ENCODE measurements at regions not wholly inside any gene's neighbourhood (a gene's known extent, or its start where the extent isn't known, plus 50 kb on each side); places are given as distances from the start of the nearest gene placed in this dataset.

DNA sequence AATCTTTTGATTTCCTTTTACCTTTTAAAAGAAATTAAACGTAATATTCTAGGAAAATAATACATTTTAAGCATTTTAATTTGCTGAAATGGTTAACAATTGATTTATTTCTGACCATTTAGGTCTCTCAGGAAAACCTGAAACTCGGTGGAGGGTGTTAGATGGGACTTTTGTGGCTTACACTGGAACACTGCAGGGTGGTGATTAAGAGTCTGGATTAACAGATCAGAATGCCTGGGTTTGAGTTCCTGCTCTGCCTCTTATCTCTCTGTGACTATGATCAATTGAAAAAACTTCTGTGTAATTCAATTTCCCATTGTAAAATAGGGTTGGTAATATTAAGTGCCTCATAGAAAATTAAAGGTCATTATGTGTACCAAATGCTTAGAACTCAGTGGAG lies 168.7 kb downstream of the UBE2E3 start:
- peaks cover 7% of the 10 kb centered on the region for H3K4me1 ChIP-seq (ENCODE audit: control insufficient read depth, insufficient read depth, low read length)
- H3K4me3 ChIP-seq (ENCODE audit: low read length): no peak overlapping the region
- no peaks in the 10 kb centered on the region for H3K36me3 ChIP-seq (ENCODE audit: control insufficient read depth, insufficient read depth, low read length, severe bottlenecking)
- no peak overlapping the region for H3K9ac ChIP-seq (ENCODE audit: low read length)
- H3K9me3 ChIP-seq (ENCODE audit: control insufficient read depth, low read length): no peaks in the 10 kb centered on the region
- DNase-seq (ENCODE audit: low read depth): no peak
- no peaks in the 10 kb centered on the region for H3K27me3 ChIP-seq (replicated peaks; ENCODE audit: control insufficient read depth, insufficient read depth, low read length)

DNA sequence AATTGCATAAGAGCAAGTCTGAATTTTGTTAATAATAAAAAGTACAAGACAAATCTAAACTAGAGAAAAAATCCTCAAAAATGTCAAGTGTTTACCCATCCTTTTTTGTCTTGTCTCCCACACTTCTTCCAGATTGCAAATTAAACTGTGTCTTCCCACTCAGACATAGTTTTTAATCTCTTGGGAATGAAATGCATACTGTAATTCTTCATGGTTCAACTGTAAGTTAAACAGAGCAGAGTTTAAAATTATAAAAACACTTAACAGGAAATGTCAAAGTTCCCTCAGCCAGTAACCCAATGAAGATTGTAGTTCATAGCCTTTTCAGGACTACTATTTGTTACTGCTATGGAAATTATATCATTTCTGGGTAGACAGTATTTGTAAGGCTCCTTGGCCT lies 171.8 kb downstream of the UBE2E3 start:
- peak; percentile 39 for DNase-seq (ENCODE audit: low read depth)
- no peak overlapping the region for H3K9ac ChIP-seq (ENCODE audit: low read length)
- H3K4me1 ChIP-seq (ENCODE audit: control insufficient read depth, insufficient read depth, low read length): peaks cover 7% of the 10 kb centered on the region
- H3K36me3 ChIP-seq (ENCODE audit: control insufficient read depth, insufficient read depth, low read length, severe bottlenecking): no peaks in the 10 kb centered on the region
- no peaks in the 10 kb centered on the region for H3K27me3 ChIP-seq (replicated peaks; ENCODE audit: control insufficient read depth, insufficient read depth, low read length)
- no peak overlapping the region for H3K4me3 ChIP-seq (ENCODE audit: low read length)
- H3K9me3 ChIP-seq (ENCODE audit: control insufficient read depth, low read length): no peaks in the 10 kb centered on the region

DNA sequence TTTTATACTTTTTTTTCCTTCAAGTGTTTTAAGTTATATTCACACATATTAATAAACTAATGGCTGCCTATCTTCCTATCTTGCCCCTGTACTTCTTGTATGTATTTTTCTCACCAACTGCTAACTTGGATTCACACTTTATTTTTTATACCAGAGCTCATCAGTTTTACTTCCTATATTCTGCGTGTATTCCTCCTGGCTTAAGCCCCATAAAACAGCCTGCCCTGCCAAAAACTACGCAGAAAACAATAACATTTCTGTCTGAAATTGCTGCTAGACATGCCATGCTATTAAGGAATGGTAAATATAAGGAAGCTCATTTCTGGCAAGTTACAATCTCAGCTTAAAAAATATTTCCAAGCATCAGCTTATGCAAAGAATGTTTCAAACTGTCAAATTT lies 172.3 kb downstream of the UBE2E3 start:
- no peaks in the 10 kb centered on the region for H3K27me3 ChIP-seq (replicated peaks; ENCODE audit: control insufficient read depth, insufficient read depth, low read length)
- no peak overlapping the region for H3K4me3 ChIP-seq (ENCODE audit: low read length)
- peak; percentile 51 for DNase-seq (ENCODE audit: low read depth)

DNA sequence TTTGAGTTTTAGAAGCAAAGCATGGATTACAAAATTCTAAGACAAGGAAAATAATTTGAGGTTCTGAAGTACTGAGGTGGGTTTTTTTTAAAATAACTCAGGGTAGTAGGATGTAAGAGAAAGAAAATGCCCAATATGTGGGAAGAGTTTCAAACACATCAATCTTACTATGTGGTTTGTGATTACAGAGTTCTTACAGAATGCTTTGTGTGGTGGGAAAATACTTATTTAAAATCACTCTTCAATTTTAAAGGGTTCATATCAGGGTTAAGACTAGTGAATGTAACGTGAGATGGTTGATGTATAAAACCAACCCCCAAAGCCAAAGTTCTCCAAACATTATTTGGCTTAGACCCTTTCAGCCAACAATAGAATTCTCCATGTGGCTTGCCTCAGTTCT lies 173.5 kb downstream of the UBE2E3 start:
- Histone ChIP-seq H3K9me3 (ENCODE audit: control insufficient read depth, low read length) (no peaks in the 10 kb centered on the region), H3K4me1 (ENCODE audit: control insufficient read depth, insufficient read depth, low read length) (peaks cover 7% of the 10 kb centered on the region), H3K4me3 (ENCODE audit: low read length) (no peak overlapping the region), H3K27me3 (replicated peaks; ENCODE audit: control insufficient read depth, insufficient read depth, low read length) (no peaks in the 10 kb centered on the region), H3K9ac (ENCODE audit: low read length) (no peak overlapping the region), H3K36me3 (ENCODE audit: control insufficient read depth, insufficient read depth, low read length, severe bottlenecking) (no peaks in the 10 kb centered on the region)
- DNase-seq (ENCODE audit: low read depth): no peak

More for the DNA sequence above, 172.3 kb downstream of the UBE2E3 start:
- H3K9me3 ChIP-seq (ENCODE audit: control insufficient read depth, low read length): no peaks in the 10 kb centered on the region
- H3K36me3 ChIP-seq (ENCODE audit: control insufficient read depth, insufficient read depth, low read length, severe bottlenecking): no peaks in the 10 kb centered on the region
- peaks cover 7% of the 10 kb centered on the region for H3K4me1 ChIP-seq (ENCODE audit: control insufficient read depth, insufficient read depth, low read length)
- no peak overlapping the region for H3K9ac ChIP-seq (ENCODE audit: low read length)

DNA sequence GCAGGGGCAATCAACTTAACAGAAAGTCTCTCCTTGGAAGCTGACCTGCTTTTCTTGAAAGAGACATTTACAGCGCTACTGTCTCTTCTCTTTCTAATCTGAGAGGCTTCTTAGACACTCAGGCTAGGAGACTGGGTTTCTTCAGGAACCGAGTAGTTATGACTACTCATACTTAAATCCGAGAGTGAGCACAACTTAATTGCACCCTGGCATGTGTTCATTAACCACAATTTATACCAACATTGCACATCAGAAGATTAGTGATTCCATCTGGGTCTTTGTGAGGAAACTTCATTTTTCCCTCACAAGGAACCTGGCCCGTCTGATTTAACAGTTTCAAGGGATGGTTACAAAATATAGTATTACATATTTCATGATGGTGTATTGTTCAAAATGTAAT lies 176.9 kb downstream of the UBE2E3 start:
- no peaks in the 10 kb centered on the region for H3K9me3 ChIP-seq (ENCODE audit: control insufficient read depth, low read length)
- H3K36me3 ChIP-seq (ENCODE audit: control insufficient read depth, insufficient read depth, low read length, severe bottlenecking): no peaks in the 10 kb centered on the region
- no peaks in the 10 kb centered on the region for H3K27me3 ChIP-seq (replicated peaks; ENCODE audit: control insufficient read depth, insufficient read depth, low read length)
- peaks cover 4% of the 10 kb centered on the region for H3K4me1 ChIP-seq (ENCODE audit: control insufficient read depth, insufficient read depth, low read length)
- H3K9ac ChIP-seq (ENCODE audit: low read length): no peak overlapping the region
- H3K4me3 ChIP-seq (ENCODE audit: low read length): no peak overlapping the region
- no peak for DNase-seq (ENCODE audit: low read depth)

DNA sequence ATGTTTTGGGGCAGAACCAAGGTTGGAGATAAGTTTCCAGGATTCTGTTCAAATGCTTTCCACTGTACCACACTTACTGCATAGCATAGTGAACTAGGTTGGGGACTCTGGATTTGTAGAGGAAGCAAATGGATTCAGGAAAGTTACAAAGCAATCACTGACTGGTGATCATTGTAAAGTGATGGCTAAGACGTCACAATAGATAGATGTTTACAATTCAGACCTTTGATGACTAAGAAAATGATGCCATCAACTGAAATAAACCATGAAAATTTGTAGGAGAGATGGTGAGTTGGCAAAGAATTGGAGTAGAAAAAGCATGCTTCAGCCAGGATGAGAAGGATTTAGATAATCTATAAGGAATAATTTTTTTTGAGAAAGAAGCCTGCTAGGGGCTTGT lies 178.0 kb downstream of the UBE2E3 start:
- no peaks in the 10 kb centered on the region for H3K9me3 ChIP-seq (ENCODE audit: control insufficient read depth, low read length)
- H3K36me3 ChIP-seq (ENCODE audit: control insufficient read depth, insufficient read depth, low read length, severe bottlenecking): no peaks in the 10 kb centered on the region
- no peak overlapping the region for H3K9ac ChIP-seq (ENCODE audit: low read length)
- no peaks in the 10 kb centered on the region for H3K27me3 ChIP-seq (replicated peaks; ENCODE audit: control insufficient read depth, insufficient read depth, low read length)
- no peak for DNase-seq (ENCODE audit: low read depth)
- H3K4me3 ChIP-seq (ENCODE audit: low read length): no peak overlapping the region
- H3K4me1 ChIP-seq (ENCODE audit: control insufficient read depth, insufficient read depth, low read length): no peaks in the 10 kb centered on the region

DNA sequence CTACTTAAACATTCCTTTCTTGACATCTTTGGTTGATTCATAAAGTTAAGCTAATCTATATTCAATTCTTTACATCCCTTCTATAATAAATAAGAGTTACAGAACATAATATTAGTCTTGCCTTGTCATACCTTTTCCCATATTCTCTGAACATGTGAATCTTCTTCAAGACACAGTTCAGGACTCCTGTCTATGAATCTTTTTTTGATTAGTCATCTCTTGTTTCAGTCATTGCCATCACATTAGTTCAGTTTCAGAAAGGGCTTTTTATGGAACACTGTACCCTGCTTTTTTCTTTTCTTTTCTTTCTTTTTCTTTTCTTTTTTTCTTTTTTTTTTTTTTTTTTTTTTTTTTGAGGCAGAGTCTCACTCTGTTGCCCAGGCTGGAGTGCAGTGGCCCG lies 181.2 kb downstream of the UBE2E3 start:
- DNase-seq (ENCODE audit: low read depth): no peak
- no peak overlapping the region for H3K9ac ChIP-seq (ENCODE audit: low read length)
- H3K36me3 ChIP-seq (ENCODE audit: control insufficient read depth, insufficient read depth, low read length, severe bottlenecking): no peaks in the 10 kb centered on the region
- no peaks in the 10 kb centered on the region for H3K4me1 ChIP-seq (ENCODE audit: control insufficient read depth, insufficient read depth, low read length)
- no peak overlapping the region for H3K4me3 ChIP-seq (ENCODE audit: low read length)
- no peaks in the 10 kb centered on the region for H3K9me3 ChIP-seq (ENCODE audit: control insufficient read depth, low read length)
- H3K27me3 ChIP-seq (replicated peaks; ENCODE audit: control insufficient read depth, insufficient read depth, low read length): no peaks in the 10 kb centered on the region

DNA sequence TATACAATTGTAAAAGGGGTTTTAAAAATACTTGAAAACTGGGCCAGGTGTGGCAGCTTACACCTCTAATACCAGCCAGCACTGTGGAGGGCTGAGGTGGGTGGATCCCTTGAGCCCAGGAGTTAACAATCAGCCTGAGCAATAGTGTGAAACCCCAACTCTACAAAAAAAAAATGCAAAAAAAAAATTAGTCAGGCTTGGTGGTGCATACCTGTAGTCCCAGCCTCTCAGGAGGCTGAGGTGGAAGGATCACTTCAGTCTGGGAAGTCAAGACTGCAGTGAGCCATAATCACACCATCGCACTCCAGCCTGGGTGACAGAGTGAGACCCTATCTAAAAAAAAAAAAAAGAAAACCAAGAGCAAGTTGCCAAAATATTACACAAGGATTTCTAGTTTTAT lies 182.7 kb downstream of the UBE2E3 start:
- no peaks in the 10 kb centered on the region for H3K27me3 ChIP-seq (replicated peaks; ENCODE audit: control insufficient read depth, insufficient read depth, low read length)
- no peaks in the 10 kb centered on the region for H3K4me1 ChIP-seq (ENCODE audit: control insufficient read depth, insufficient read depth, low read length)
- DNase-seq (ENCODE audit: low read depth): no peak
- no peak overlapping the region for H3K9ac ChIP-seq (ENCODE audit: low read length)
- no peaks in the 10 kb centered on the region for H3K9me3 ChIP-seq (ENCODE audit: control insufficient read depth, low read length)
- no peak overlapping the region for H3K4me3 ChIP-seq (ENCODE audit: low read length)
- no peaks in the 10 kb centered on the region for H3K36me3 ChIP-seq (ENCODE audit: control insufficient read depth, insufficient read depth, low read length, severe bottlenecking)

DNA sequence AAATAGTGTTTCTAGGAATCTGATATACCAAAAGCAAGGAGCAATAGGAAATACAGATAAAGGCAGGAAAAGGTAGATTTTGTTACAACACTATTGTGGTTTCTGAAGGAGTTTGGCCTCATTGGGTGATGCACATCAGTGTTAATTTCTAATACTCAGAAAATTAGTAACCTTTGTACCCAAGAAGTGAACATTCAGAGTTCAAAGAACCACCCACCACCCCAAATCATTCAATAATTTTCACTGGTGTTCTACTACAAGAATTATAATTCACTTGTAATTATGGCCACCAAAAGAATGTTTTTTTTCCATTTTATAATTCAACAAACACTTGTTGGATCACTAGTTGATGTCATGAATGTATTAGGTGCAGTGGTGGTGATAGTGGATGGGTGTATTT lies 183.3 kb downstream of the UBE2E3 start:
- Histone ChIP-seq H3K4me3 (ENCODE audit: low read length) (no peak overlapping the region), H3K36me3 (ENCODE audit: control insufficient read depth, insufficient read depth, low read length, severe bottlenecking) (no peaks in the 10 kb centered on the region), H3K27me3 (replicated peaks; ENCODE audit: control insufficient read depth, insufficient read depth, low read length) (no peaks in the 10 kb centered on the region), H3K4me1 (ENCODE audit: control insufficient read depth, insufficient read depth, low read length) (no peaks in the 10 kb centered on the region), H3K9ac (ENCODE audit: low read length) (no peak overlapping the region), H3K9me3 (ENCODE audit: control insufficient read depth, low read length) (no peaks in the 10 kb centered on the region)
- no peak for DNase-seq (ENCODE audit: low read depth)

DNA sequence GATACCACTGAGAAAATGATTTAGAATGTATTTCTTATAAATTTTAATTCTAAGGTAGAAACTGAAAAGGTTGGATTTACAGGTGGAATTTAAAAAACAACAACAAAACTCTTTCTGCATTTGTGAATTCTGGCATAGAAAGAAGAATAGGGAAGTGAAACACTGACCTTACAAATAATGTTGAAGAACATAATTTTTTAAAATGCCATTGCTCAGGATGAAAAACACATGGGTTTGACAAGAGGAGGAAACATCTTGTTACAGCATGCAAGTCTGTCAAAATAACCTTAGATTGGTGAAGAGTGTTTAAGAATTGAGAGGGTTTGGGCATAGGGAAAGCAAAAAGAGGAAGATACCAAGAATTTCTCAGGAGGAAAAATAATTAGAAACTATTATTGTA lies 184.3 kb downstream of the UBE2E3 start:
- H3K9me3 ChIP-seq (ENCODE audit: control insufficient read depth, low read length): no peaks in the 10 kb centered on the region
- no peaks in the 10 kb centered on the region for H3K36me3 ChIP-seq (ENCODE audit: control insufficient read depth, insufficient read depth, low read length, severe bottlenecking)
- no peak overlapping the region for H3K9ac ChIP-seq (ENCODE audit: low read length)
- H3K4me1 ChIP-seq (ENCODE audit: control insufficient read depth, insufficient read depth, low read length): no peaks in the 10 kb centered on the region
- no peaks in the 10 kb centered on the region for H3K27me3 ChIP-seq (replicated peaks; ENCODE audit: control insufficient read depth, insufficient read depth, low read length)
- no peak for DNase-seq (ENCODE audit: low read depth)
- H3K4me3 ChIP-seq (ENCODE audit: low read length): no peak overlapping the region

DNA sequence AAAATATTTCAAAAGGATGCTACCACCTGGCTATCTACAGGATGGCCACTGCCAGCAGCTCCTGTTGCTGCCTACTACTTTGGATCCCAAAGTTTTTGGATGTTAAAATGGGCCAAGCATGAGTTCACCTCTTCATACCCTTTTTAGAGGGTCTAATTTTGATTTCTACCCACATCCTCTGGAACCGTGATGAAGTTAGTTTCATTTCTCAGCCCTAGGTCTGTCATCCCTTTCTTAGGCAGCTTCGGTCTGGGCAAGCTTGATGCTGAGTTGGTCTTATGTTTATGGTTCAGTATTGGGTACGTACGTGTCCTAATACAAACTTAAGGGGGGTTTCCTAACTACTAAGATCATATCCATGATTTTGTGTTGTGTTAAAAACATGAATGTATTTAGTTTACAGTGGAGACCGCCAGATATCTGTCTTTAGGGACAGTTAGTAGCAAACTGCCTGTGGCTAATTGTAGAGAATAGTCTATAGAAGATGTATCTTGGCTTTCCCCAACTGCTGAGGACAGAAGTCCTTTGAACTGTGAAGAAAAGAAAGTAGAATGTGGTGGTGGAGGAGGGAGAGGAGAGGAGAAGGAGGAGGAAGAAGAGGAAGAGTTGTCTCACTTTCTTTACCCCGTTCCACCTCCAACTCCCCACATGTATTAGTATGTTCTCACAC lies 184.9 kb downstream of the UBE2E3 start:
- no peaks in the 10 kb centered on the region for H3K36me3 ChIP-seq (ENCODE audit: control insufficient read depth, insufficient read depth, low read length, severe bottlenecking)
- H3K27me3 ChIP-seq (replicated peaks; ENCODE audit: control insufficient read depth, insufficient read depth, low read length): no peaks in the 10 kb centered on the region
- no peak overlapping the region for H3K9ac ChIP-seq (ENCODE audit: low read length)
- no peaks in the 10 kb centered on the region for H3K4me1 ChIP-seq (ENCODE audit: control insufficient read depth, insufficient read depth, low read length)
- H3K4me3 ChIP-seq (ENCODE audit: low read length): no peak overlapping the region
- H3K9me3 ChIP-seq (ENCODE audit: control insufficient read depth, low read length): no peaks in the 10 kb centered on the region
- no peak for DNase-seq (ENCODE audit: low read depth)

DNA sequence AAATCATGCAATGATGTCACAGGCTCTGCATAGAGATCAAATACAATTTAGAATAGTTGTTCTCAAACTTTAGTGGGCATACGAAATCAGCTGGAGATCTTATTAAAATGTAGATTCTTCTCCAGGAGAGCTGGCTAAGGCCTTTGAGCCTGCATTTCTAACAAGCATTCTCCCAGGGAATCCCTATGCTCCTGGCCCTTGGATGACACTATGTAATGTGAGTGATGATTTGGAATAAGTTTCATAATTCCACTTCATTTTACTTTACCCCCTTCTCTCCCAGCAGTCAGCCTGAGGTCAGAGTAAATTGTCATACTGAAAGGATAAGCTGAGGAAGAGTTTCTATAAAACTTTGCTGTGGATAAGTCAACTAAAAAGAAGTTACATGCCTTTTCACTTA lies 189.1 kb downstream of the UBE2E3 start:
- Histone ChIP-seq H3K9me3 (ENCODE audit: control insufficient read depth, low read length) (no peaks in the 10 kb centered on the region), H3K4me1 (ENCODE audit: control insufficient read depth, insufficient read depth, low read length) (no peaks in the 10 kb centered on the region), H3K4me3 (ENCODE audit: low read length) (no peak overlapping the region), H3K9ac (ENCODE audit: low read length) (no peak overlapping the region), H3K27me3 (replicated peaks; ENCODE audit: control insufficient read depth, insufficient read depth, low read length) (no peaks in the 10 kb centered on the region), H3K36me3 (ENCODE audit: control insufficient read depth, insufficient read depth, low read length, severe bottlenecking) (no peaks in the 10 kb centered on the region)
- no peak for DNase-seq (ENCODE audit: low read depth)

All from adipocyte (in vitro differentiated cells).